SK-N-SH (cell line): ENCODE measurements at regions not wholly inside any gene's neighbourhood (a gene's known extent, or its start where the extent isn't known, plus 50 kb on each side); places are given as distances from the start of the nearest gene placed in this dataset.

ENCODE experiments used
- CTCF ChIA-PET: fragments of 300-600, 350-600 bp; formaldehyde crosslinking; extraction: SDS; loops from one replicate; lab custom pipeline; 2021; lab: Yijun Ruan, JAX
- POLR2A ChIA-PET: fragments of 350-600 bp; sonication (Branson Sonifier 250); formaldehyde crosslinking; extraction: SDS; loops from one replicate; lab custom pipeline; 2020; ENCODE audit warnings: antibody characterized with exemption, inconsistent platforms; lab: Yijun Ruan, JAX
- DNase-seq: peaks from one replicate; pipeline ENCODE4 v3.0.0; 2012
- H2AFZ ChIP-seq: fragments of 200-600 bp; sonication (generic); 2 replicates; pipeline ENCODE4 v1.8.1; 2016; ENCODE audit warnings: antibody characterized with exemption, mild to moderate bottlenecking, low read depth
- H3F3A ChIP-seq: fragments of 200-600 bp; sonication (generic); replicated peaks from 2 replicates; pipeline ENCODE3; 2016; ENCODE audit warnings: antibody characterized with exemption, mild to moderate bottlenecking; ENCODE audit not compliant: insufficient read depth
- H3K27ac ChIP-seq, 2 experiments: fragments of 200-500 bp in 1 of 2; fragments of 200-600 bp in 1 of 2; sonication (Bioruptor generic) in 1 of 2; sonication (generic), shearing (Covaris generic) in 1 of 2; 2 replicates each; pipeline versions ENCODE4 v1.5.1 to v1.6.1; 2014 to 2016; ENCODE audit warnings: low read depth in 2 of 2, inconsistent platforms in 1 of 2, low read length in 1 of 2, mild to moderate bottlenecking in 1 of 2, mixed read lengths in 1 of 2
- H3K27me3 ChIP-seq: fragments of 200-600 bp; sonication (generic), shearing (Covaris generic); 2 replicates; pipeline ENCODE4 v1.6.1; 2016; ENCODE audit warnings: mixed run types; ENCODE audit not compliant: insufficient read depth
- H3K36me3 ChIP-seq, 2 experiments: fragments of 200-500 bp in 1 of 2; fragments of 200-600 bp in 1 of 2; sonication (Bioruptor generic) in 1 of 2; sonication (generic) in 1 of 2; replicated peaks in 1 of 2; 2 replicates each; pipeline versions ENCODE3 to v1.5.1; 2014 to 2016; ENCODE audit warnings: low read length in 1 of 2, mild to moderate bottlenecking in 1 of 2; ENCODE audit not compliant: insufficient read depth in 2 of 2, control insufficient read depth in 1 of 2
- H3K4me1 ChIP-seq, 2 experiments: fragments of 200-500 bp in 1 of 2; fragments of 200-600 bp in 1 of 2; sonication (Bioruptor generic) in 1 of 2; sonication (generic), shearing (Covaris generic) in 1 of 2; 2 replicates each; pipeline versions ENCODE4 v1.5.1 to v1.6.1; 2014 to 2016; ENCODE audit warnings: low read depth in 1 of 2, low read length in 1 of 2, mixed run types in 1 of 2; ENCODE audit not compliant: insufficient read depth in 2 of 2, control insufficient read depth in 1 of 2
- H3K4me2 ChIP-seq: fragments of 200-600 bp; sonication (generic), shearing (Covaris generic); 2 replicates; pipeline ENCODE4 v1.6.1; 2017; ENCODE audit warnings: mixed run types
- H3K4me3 ChIP-seq, 2 experiments: fragments of 200-500 bp in 1 of 2; fragments of 200-600 bp in 1 of 2; sonication (Bioruptor generic) in 1 of 2; sonication (generic), shearing (Covaris generic) in 1 of 2; 2 replicates each; pipeline versions ENCODE4 v1.5.1 to v1.8.1; 2014 to 2016; ENCODE audit warnings: low read depth in 2 of 2, inconsistent platforms in 1 of 2, low read length in 1 of 2, mild to moderate bottlenecking in 1 of 2, mixed read lengths in 1 of 2, moderate library complexity in 1 of 2
- H3K79me2 ChIP-seq: fragments of 200-600 bp; sonication (generic); 2 replicates; pipeline ENCODE4 v1.8.1; 2017; ENCODE audit warnings: mild to moderate bottlenecking; ENCODE audit not compliant: insufficient read depth
- H3K9ac ChIP-seq: fragments of 200-600 bp; sonication (generic); 2 replicates; pipeline ENCODE4 v1.6.1; 2017; ENCODE audit warnings: mixed run types
- H3K9me2 ChIP-seq: fragments of 200-600 bp; sonication (generic); 2 replicates; pipeline ENCODE4 v1.6.1; 2017; ENCODE audit warnings: mixed run types
- H3K9me3 ChIP-seq: fragments of 200-600 bp; sonication (generic); 2 replicates; pipeline ENCODE4 v1.6.1; 2017; ENCODE audit warnings: mixed run types, mild to moderate bottlenecking, moderate library complexity
- H4K20me1 ChIP-seq: fragments of 200-600 bp; sonication (generic); 2 replicates; pipeline ENCODE4 v1.6.1; 2017; ENCODE audit warnings: mild to moderate bottlenecking, mixed run types; ENCODE audit not compliant: insufficient read depth
- ELF1 ChIP-seq: IDR thresholded peaks from 2 replicates; pipeline ENCODE4 v1.4.0; 2012
- EP300 ChIP-seq, 2 experiments: IDR thresholded peaks; 2 replicates each; pipeline versions ENCODE4 v1.4.0 to v1.6.1; 2012; ENCODE audit warnings: borderline replicate concordance in 1 of 2, low read depth in 1 of 2, low read length in 1 of 2
- FOXM1 ChIP-seq: IDR thresholded peaks from 2 replicates; pipeline ENCODE4 v1.4.0; 2012; ENCODE audit warnings: low read depth, mild to moderate bottlenecking
- GABPA ChIP-seq: IDR thresholded peaks from 2 replicates; pipeline ENCODE4 v1.4.0; 2012; ENCODE audit warnings: low read depth, mild to moderate bottlenecking
- GATA2 ChIP-seq: sonication (generic); formaldehyde crosslinking; IDR thresholded peaks from 2 replicates; pipeline ENCODE4 v1.5.0; 2020; ENCODE audit warnings: mild to moderate bottlenecking, missing genetic modification reagents
- JUND ChIP-seq: IDR thresholded peaks from 2 replicates; pipeline ENCODE4 v1.4.0; 2012
- MEF2A ChIP-seq: IDR thresholded peaks from 2 replicates; pipeline ENCODE4 v1.4.0; 2012; ENCODE audit warnings: low read depth, borderline replicate concordance
- MXI1 ChIP-seq: IDR thresholded peaks from 2 replicates; pipeline ENCODE4 v1.6.1; 2012; ENCODE audit warnings: mild to moderate bottlenecking, low read depth, low read length, improper control_type of control experiment
- NRF1 ChIP-seq: IDR thresholded peaks from 2 replicates; pipeline ENCODE4 v1.6.1; 2012; ENCODE audit warnings: low read depth, mild to moderate bottlenecking, low read length
- POLR2AphosphoS5 ChIP-seq: IDR thresholded peaks from 2 replicates; pipeline ENCODE4 v1.6.1; 2012; ENCODE audit warnings: low read depth, low read length
- RCOR1 ChIP-seq: fragments of 150-350 bp; IDR thresholded peaks from 2 replicates; pipeline ENCODE4 v1.6.1; 2017; ENCODE audit warnings: antibody characterized with exemption, low read length
- SMC3 ChIP-seq: IDR thresholded peaks from 2 replicates; pipeline ENCODE4 v1.6.1; 2012; ENCODE audit warnings: low read depth, low read length, improper control_type of control experiment
- TAF1 ChIP-seq: IDR thresholded peaks from 2 replicates; pipeline ENCODE4 v1.6.1; 2012; ENCODE audit warnings: low read depth, mild to moderate bottlenecking, low read length, moderate library complexity, borderline replicate concordance
- TCF12 ChIP-seq: IDR thresholded peaks from 2 replicates; pipeline ENCODE4 v1.4.0; 2012
- TEAD4 ChIP-seq: IDR thresholded peaks from 2 replicates; pipeline ENCODE4 v1.4.0; 2012; ENCODE audit warnings: mild to moderate bottlenecking, borderline replicate concordance; ENCODE audit not compliant: insufficient read depth
- YY1 ChIP-seq: IDR thresholded peaks from 2 replicates; pipeline ENCODE4 v1.4.0; 2012; ENCODE audit warnings: low read depth, mild to moderate bottlenecking
- WGBS: methylation state at CpG from one replicate; pipeline ENCODE4 v1.1.6; 2017; ENCODE audit warnings: low lambda C conversion rate; 5-methylcytosine and 5-hydroxymethylcytosine counted together
- TF ChIP-seq, protein P1 (sequence below): IDR thresholded peaks from 2 replicates; pipeline ENCODE4 v1.4.0; 2012; ENCODE audit warnings: low read depth, borderline replicate concordance
- TF ChIP-seq, protein P2 (sequence below): fragments of 150-350 bp; IDR thresholded peaks from 2 replicates; pipeline ENCODE4 v1.6.1; 2017; ENCODE audit warnings: antibody characterized with exemption, low read length, low read depth, borderline replicate concordance
- TF ChIP-seq, protein P3 (sequence below): IDR thresholded peaks from 2 replicates; pipeline ENCODE4; 2012

DNA sequence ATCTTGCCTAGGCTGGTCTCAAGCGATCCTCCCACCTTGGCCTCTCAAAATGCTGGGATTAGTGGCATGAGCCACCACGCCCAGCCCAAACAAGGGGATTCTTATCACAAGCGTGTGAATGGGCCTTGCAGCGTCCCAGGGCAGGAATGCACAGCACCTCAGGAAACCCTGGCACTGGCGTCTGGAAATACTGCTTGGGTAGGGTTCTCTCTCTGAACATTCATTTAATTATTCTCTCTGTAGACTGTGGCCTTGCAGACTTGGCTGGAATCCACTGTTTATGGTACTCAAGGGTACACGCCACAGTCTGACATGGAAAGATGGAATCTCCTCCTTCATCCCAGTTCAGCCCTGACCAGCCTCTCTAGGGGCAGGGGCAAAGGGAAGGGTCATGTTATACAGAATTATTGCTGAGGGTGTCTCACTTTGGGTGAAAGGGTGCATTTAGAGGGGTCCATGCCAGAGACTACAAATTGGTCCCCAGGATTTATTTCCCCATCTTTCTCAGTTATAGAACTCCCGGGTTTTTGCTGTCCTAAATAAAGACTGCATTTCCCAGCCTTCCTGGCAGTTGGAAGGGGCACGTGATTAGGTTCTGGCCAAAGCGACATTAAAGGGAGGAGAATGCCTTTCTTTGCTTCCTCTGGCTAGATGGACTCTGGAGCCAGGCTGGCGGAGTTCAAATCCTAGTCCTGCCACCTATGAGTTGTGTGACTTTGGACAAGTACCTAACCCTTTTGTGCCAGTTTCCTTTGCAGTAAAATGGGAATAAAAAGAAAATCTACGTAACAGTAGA lies 147.2 kb upstream of the HAAO start:
- no peak overlapping the region for H3K4me2 ChIP-seq
- DNase-seq = no peak
- peak overlapping the region in 1 of 2 experiments; percentile 20; a peak in 1 of 4 replicates for H3K27ac ChIP-seq
- H3K4me1 ChIP-seq = peaks cover 0 to 15% of the 10 kb centered on the region in 2 experiments; a peak in 1 of 4 replicates
- H4K20me1 ChIP-seq = no peaks in the 10 kb centered on the region
- no peaks in the 10 kb centered on the region for H3K9me2 ChIP-seq
- no peaks in the 10 kb centered on the region for H3F3A ChIP-seq
- no peak overlapping the region for H3K4me3 ChIP-seq
- H2AFZ ChIP-seq = no peak overlapping the region
- no peaks in the 10 kb centered on the region for H3K9me3 ChIP-seq
- WGBS = 73% methylated on average over 11 of the region's 11 CpGs
- ChIA-PET CTCF (interaction anchor here (0.9 to 9.2 kb wide), 5 partner anchors 9 to 554 kb away, joined by 3 to 96 read pairs (median 3); no protein-coding TSS in a partner anchor), POLR2A (no interaction called here)
- no peak for TF ChIP-seq POLR2AphosphoS5
- TF ChIP-seq, all 33 proteins: peak for 0
- no peak overlapping the region for H3K9ac ChIP-seq
- no peaks in the 10 kb centered on the region for H3K36me3 ChIP-seq
- H3K79me2 ChIP-seq = no peaks in the 10 kb centered on the region
- no peaks in the 10 kb centered on the region for H3K27me3 ChIP-seq

DNA sequence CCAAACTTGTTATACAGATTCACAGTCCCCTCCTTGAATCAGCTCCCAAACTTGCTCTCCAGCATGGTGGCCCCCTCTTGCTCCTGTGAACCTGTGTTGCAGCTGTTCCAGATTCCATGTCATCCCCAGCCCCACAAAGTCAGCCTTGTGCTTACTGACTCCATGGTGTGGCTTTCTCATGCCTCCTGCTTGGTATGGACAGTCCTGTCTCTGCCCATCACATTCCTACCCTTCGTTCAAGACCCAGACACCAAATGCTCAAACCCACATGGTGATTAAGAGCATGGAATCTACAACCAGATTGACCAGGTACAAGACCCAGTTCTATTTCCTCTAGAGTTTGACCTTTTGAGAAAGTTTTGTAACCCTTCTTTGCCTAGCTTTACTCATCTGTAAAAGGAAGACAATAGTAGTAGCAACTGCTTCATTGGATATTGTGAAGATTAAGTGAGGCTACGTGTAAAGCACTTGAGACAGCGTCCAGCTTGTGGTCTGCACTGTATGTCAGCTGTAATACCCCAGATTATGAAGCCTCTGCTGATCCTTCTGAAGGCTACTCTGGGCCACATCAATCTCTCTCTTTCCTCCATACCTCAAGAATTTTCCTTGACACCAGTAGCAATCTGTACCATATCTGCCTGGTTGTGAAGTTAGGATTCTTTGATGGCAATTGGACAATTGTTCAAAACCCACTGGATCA lies 146.4 kb upstream of the HAAO start:
- Histone ChIP-seq H2AFZ (no peak overlapping the region), H3F3A (no peaks in the 10 kb centered on the region), H3K9ac (no peak overlapping the region), H3K4me1 (peaks cover 0 to 15% of the 10 kb centered on the region in 2 experiments; a peak in 1 of 4 replicates), H3K36me3 (no peaks in the 10 kb centered on the region), H3K9me3 (no peaks in the 10 kb centered on the region), H4K20me1 (no peaks in the 10 kb centered on the region), H3K27ac (peak overlapping the region in 1 of 2 experiments; percentile 20; a peak in 1 of 4 replicates), H3K79me2 (no peaks in the 10 kb centered on the region), H3K9me2 (no peaks in the 10 kb centered on the region), H3K4me2 (no peak overlapping the region), H3K4me3 (no peak overlapping the region), H3K27me3 (no peaks in the 10 kb centered on the region)
- TF ChIP-seq POLR2AphosphoS5 (no peak), FOXM1 (no peak), TEAD4 (no peak), NRF1 (no peak), GABPA (no peak), EP300 (IDR thresholded peaks at IDR 0.05; ENCODE audit: borderline replicate concordance in 1 of 2, low read depth in 1 of 2, low read length in 1 of 2) (no peak), RCOR1 (no peak), TAF1 (no peak), MEF2A (no peak), TCF12 (no peak), JUND (no peak), GATA2 (no peak), YY1 (no peak), MXI1 (no peak), ELF1 (no peak), SMC3 (no peak)
- TF ChIP-seq, protein P1, sequence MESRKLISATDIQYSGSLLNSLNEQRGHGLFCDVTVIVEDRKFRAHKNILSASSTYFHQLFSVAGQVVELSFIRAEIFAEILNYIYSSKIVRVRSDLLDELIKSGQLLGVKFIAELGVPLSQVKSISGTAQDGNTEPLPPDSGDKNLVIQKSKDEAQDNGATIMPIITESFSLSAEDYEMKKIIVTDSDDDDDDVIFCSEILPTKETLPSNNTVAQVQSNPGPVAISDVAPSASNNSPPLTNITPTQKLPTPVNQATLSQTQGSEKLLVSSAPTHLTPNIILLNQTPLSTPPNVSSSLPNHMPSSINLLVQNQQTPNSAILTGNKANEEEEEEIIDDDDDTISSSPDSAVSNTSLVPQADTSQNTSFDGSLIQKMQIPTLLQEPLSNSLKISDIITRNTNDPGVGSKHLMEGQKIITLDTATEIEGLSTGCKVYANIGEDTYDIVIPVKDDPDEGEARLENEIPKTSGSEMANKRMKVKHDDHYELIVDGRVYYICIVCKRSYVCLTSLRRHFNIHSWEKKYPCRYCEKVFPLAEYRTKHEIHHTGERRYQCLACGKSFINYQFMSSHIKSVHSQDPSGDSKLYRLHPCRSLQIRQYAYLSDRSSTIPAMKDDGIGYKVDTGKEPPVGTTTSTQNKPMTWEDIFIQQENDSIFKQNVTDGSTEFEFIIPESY = no peak
- TF ChIP-seq, protein P2, sequence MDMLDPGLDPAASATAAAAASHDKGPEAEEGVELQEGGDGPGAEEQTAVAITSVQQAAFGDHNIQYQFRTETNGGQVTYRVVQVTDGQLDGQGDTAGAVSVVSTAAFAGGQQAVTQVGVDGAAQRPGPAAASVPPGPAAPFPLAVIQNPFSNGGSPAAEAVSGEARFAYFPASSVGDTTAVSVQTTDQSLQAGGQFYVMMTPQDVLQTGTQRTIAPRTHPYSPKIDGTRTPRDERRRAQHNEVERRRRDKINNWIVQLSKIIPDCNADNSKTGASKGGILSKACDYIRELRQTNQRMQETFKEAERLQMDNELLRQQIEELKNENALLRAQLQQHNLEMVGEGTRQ = no peak
- TF ChIP-seq, protein P3, sequence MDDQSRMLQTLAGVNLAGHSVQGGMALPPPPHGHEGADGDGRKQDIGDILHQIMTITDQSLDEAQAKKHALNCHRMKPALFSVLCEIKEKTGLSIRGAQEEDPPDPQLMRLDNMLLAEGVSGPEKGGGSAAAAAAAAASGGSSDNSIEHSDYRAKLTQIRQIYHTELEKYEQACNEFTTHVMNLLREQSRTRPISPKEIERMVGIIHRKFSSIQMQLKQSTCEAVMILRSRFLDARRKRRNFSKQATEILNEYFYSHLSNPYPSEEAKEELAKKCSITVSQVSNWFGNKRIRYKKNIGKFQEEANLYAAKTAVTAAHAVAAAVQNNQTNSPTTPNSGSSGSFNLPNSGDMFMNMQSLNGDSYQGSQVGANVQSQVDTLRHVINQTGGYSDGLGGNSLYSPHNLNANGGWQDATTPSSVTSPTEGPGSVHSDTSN = no peak
- ChIA-PET CTCF (interaction anchor here (0.9 to 1.3 kb wide), 3 partner anchors 10 to 555 kb away, joined by 3 to 4 read pairs (median 3); no protein-coding TSS in a partner anchor), POLR2A (no interaction called here)
- DNase-seq = no peak
- WGBS = 92% methylated on average over 3 of the region's 3 CpGs
